ENCODE measurements at regions not wholly inside any gene's neighbourhood (a gene's known extent, or its start where the extent isn't known, plus 50 kb on each side); places are given as distances from the start of the nearest gene placed in this dataset.
"Not testable (repeated sequence)": the region's sequence is repeated elsewhere in the genome, so short reads cannot be mapped to it uniquely, and the experiment has no call there.

- no peaks in the 10 kb centered on the region for H3K9me3 Mint-ChIP-seq
- H3K4me3 Mint-ChIP-seq = no peak overlapping the region
- no peaks in the 10 kb centered on the region for H3K4me1 Mint-ChIP-seq (ENCODE audit: low read depth in 2 of 2)
- H3K36me3 Mint-ChIP-seq (ENCODE audit: insufficient read depth) = no peaks in the 10 kb centered on the region
- no peak for ATAC-seq (replicated peaks)
- peaks cover 30 to 37% of the 10 kb centered on the region in 2 donors for H3K27me3 Mint-ChIP-seq
- DNase-seq = no peak
- no peak overlapping the region for H3K27ac Mint-ChIP-seq
Measured at GRCh38 chr5:155127552-155127951, 114.0 kb downstream of the KIF4B start.

GRCh38 chr5:155128786-155129512 lies 115.4 kb downstream of the KIF4B start:
- no peak for DNase-seq
- no peaks in the 10 kb centered on the region for H3K4me1 Mint-ChIP-seq (ENCODE audit: low read depth in 2 of 2)
- no peak for ATAC-seq (replicated peaks)
- no peak overlapping the region for H3K27ac Mint-ChIP-seq
- peaks cover 33 to 40% of the 10 kb centered on the region in 2 donors for H3K27me3 Mint-ChIP-seq
- H3K36me3 Mint-ChIP-seq (ENCODE audit: insufficient read depth) = no peaks in the 10 kb centered on the region
- no peaks in the 10 kb centered on the region for H3K9me3 Mint-ChIP-seq
- no peak overlapping the region for H3K4me3 Mint-ChIP-seq

- H3K4me1 Mint-ChIP-seq (ENCODE audit: low read depth in 2 of 2) = no peaks in the 10 kb centered on the region
- H3K9me3 Mint-ChIP-seq = no peaks in the 10 kb centered on the region
- DNase-seq (no peak), ATAC-seq (replicated peaks) (no peak)
- H3K36me3 Mint-ChIP-seq (ENCODE audit: insufficient read depth) = no peaks in the 10 kb centered on the region
- H3K27me3 Mint-ChIP-seq = peaks cover 35 to 40% of the 10 kb centered on the region in 2 donors
- H3K27ac Mint-ChIP-seq = no peak overlapping the region
- no peak overlapping the region for H3K4me3 Mint-ChIP-seq
Measured at GRCh38 chr5:155129513-155129880, 115.9 kb downstream of the KIF4B start.

- DNase-seq (no peak), ATAC-seq (replicated peaks) (no peak)
- H3K27me3 Mint-ChIP-seq = peaks cover 39 to 44% of the 10 kb centered on the region in 2 donors
- H3K36me3 Mint-ChIP-seq (ENCODE audit: insufficient read depth) = no peaks in the 10 kb centered on the region
- no peaks in the 10 kb centered on the region for H3K4me1 Mint-ChIP-seq (ENCODE audit: low read depth in 2 of 2)
- H3K9me3 Mint-ChIP-seq = no peaks in the 10 kb centered on the region
- H3K4me3 Mint-ChIP-seq = no peak overlapping the region
- no peak overlapping the region for H3K27ac Mint-ChIP-seq
Measured at GRCh38 chr5:155134130-155134529, 120.6 kb downstream of the KIF4B start.

- no peak for DNase-seq
- Mint-ChIP-seq H3K27ac (no peak overlapping the region), H3K27me3 (peaks cover 41 to 42% of the 10 kb centered on the region in 2 donors), H3K4me3 (no peak overlapping the region), H3K36me3 (ENCODE audit: insufficient read depth) (no peaks in the 10 kb centered on the region), H3K4me1 (ENCODE audit: low read depth in 2 of 2) (peaks cover 0 to 3% of the 10 kb centered on the region in 2 donors), H3K9me3 (no peaks in the 10 kb centered on the region)
- no peak for ATAC-seq (replicated peaks)
Measured at GRCh38 chr5:155136216-155136850, 122.8 kb downstream of the KIF4B start.

DNA sequence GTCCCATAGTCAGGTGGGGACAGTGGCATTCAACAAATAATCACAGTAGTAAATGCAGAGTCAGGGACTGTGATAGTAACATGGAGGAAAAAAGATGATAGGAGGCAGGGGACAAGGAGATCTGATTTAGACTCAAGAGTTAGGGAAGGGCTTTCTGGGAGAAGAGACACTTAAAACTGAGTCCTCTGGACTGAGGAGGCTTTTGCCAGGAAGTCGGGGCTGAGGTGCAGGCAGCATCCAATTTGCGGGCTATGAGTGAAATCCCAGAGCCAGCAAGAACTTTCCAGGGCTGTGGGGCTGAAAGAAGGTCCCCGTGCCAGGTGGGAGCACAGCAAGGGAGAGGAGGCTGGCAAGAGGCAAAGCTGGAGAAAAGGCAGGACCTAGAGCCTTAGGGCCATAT lies 124.1 kb downstream of the KIF4B start:
- peaks cover 5% of the 10 kb centered on the region for H3K36me3 Mint-ChIP-seq (ENCODE audit: insufficient read depth)

GRCh38 chr5:155140646-155141045 lies 127.1 kb downstream of the KIF4B start:
- peaks cover 23 to 33% of the 10 kb centered on the region in 2 donors for H3K27me3 Mint-ChIP-seq
- no peak for DNase-seq
- peaks cover 5% of the 10 kb centered on the region for H3K36me3 Mint-ChIP-seq (ENCODE audit: insufficient read depth)
- H3K27ac Mint-ChIP-seq = no peak overlapping the region
- no peaks in the 10 kb centered on the region for H3K9me3 Mint-ChIP-seq
- ATAC-seq (replicated peaks) = no peak
- H3K4me3 Mint-ChIP-seq = no peak overlapping the region
- H3K4me1 Mint-ChIP-seq (ENCODE audit: low read depth in 2 of 2) = peaks cover 0 to 3% of the 10 kb centered on the region in 2 donors

More for the DNA sequence above, 124.1 kb downstream of the KIF4B start:
- Mint-ChIP-seq H3K27me3 (peaks cover 32 to 35% of the 10 kb centered on the region in 2 donors), H3K4me3 (no peak overlapping the region), H3K27ac (no peak overlapping the region), H3K4me1 (ENCODE audit: low read depth in 2 of 2) (peaks cover 0 to 3% of the 10 kb centered on the region in 2 donors), H3K9me3 (no peaks in the 10 kb centered on the region)
- ATAC-seq (replicated peaks) = no peak
- no peak for DNase-seq

GRCh38 chr5:155144956-155145355 lies 131.4 kb downstream of the KIF4B start:
- Mint-ChIP-seq H3K27me3 (peaks cover 17 to 25% of the 10 kb centered on the region in 2 donors), H3K4me1 (ENCODE audit: low read depth in 2 of 2) (no peaks in the 10 kb centered on the region), H3K4me3 (no peak overlapping the region), H3K27ac (no peak overlapping the region), H3K36me3 (ENCODE audit: insufficient read depth) (peaks cover 5% of the 10 kb centered on the region), H3K9me3 (no peaks in the 10 kb centered on the region)
- DNase-seq (no peak), ATAC-seq (replicated peaks) (no peak)

- peaks cover 3% of the 10 kb centered on the region for H3K36me3 Mint-ChIP-seq (ENCODE audit: insufficient read depth)
- no peaks in the 10 kb centered on the region for H3K9me3 Mint-ChIP-seq
- peaks cover 11 to 17% of the 10 kb centered on the region in 2 donors for H3K27me3 Mint-ChIP-seq
- ATAC-seq (replicated peaks) = no peak
- H3K4me1 Mint-ChIP-seq (ENCODE audit: low read depth in 2 of 2) = no peaks in the 10 kb centered on the region
- DNase-seq = no peak
- no peak overlapping the region for H3K4me3 Mint-ChIP-seq
- no peak overlapping the region for H3K27ac Mint-ChIP-seq
Measured at GRCh38 chr5:155147222-155147621, 133.7 kb downstream of the KIF4B start.

DNA sequence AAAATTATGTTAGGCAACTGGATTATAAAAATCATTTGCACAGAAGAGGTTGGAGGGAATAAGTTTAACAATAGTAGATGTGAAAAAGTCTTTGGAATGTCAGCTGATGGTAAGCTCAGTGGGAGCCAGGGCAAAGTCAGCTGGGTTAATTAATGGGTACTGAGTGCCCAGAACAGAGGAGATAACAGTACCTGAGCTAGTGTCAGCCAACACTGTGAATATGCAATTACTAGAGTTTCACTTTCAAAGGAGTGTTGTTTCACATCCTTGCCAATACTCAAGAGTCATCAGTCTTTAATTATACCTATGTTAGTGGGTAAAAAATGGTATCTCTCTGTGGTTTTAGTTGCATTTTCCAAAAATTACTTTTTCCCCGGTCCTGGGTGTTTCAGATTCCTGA lies 135.1 kb downstream of the KIF4B start:
- no peak for DNase-seq
- peaks cover 11 to 28% of the 10 kb centered on the region in 2 donors for H3K27me3 Mint-ChIP-seq

GRCh38 chr5:155150012-155150411 lies 136.5 kb downstream of the KIF4B start:
- DNase-seq = no peak
- Mint-ChIP-seq H3K9me3 (no peaks in the 10 kb centered on the region), H3K27me3 (peaks cover 14 to 28% of the 10 kb centered on the region in 2 donors), H3K4me1 (ENCODE audit: low read depth in 2 of 2) (no peaks in the 10 kb centered on the region), H3K36me3 (ENCODE audit: insufficient read depth) (no peaks in the 10 kb centered on the region), H3K27ac (no peak overlapping the region), H3K4me3 (no peak overlapping the region)
- no peak for ATAC-seq (replicated peaks)

More for the DNA sequence above, 135.1 kb downstream of the KIF4B start:
- no peak for ATAC-seq (replicated peaks)
- Mint-ChIP-seq H3K9me3 (no peaks in the 10 kb centered on the region), H3K36me3 (ENCODE audit: insufficient read depth) (no peaks in the 10 kb centered on the region), H3K4me3 (no peak overlapping the region), H3K27ac (no peak overlapping the region), H3K4me1 (ENCODE audit: low read depth in 2 of 2) (no peaks in the 10 kb centered on the region)

- Mint-ChIP-seq H3K27me3 (peaks cover 6 to 11% of the 10 kb centered on the region in 2 donors), H3K9me3 (no peaks in the 10 kb centered on the region), H3K4me3 (no peak overlapping the region), H3K27ac (no peak overlapping the region), H3K36me3 (ENCODE audit: insufficient read depth) (no peaks in the 10 kb centered on the region), H3K4me1 (ENCODE audit: low read depth in 2 of 2) (no peaks in the 10 kb centered on the region)
- no peak for DNase-seq
- no peak for ATAC-seq (replicated peaks)
Measured at GRCh38 chr5:155154973-155155372, 141.4 kb downstream of the KIF4B start.

DNA sequence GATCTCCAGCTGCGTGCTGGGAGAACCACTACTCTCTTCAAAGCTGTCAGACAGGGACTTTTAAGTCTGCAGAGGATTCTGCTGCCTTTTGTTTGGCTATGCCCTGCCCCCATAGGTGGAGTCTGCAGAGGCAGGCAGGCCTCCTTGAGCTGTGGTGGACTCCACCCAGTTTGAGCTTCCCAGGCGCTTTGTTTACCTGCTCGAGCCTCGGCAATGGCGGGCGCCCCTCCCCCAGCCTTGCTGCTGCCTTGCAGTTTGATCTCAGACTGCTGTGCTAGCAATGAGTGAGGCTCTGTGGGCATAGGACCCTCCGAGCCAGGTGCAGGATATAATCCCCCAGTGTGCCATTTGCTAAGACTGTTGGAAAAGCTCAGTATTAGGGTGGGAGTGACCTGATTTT lies 149.5 kb downstream of the KIF4B start:
- not testable (repeated sequence) for H3K36me3 Mint-ChIP-seq (ENCODE audit: insufficient read depth); H3K27ac Mint-ChIP-seq; H3K4me1 Mint-ChIP-seq (ENCODE audit: low read depth in 2 of 2); H3K4me3 Mint-ChIP-seq; DNase-seq; ATAC-seq (replicated peaks); H3K9me3 Mint-ChIP-seq
- H3K27me3 Mint-ChIP-seq = peaks cover 19 to 28% of the 10 kb centered on the region in 2 donors

GRCh38 chr5:155167736-155168135 lies 154.2 kb downstream of the KIF4B start:
- no peak for ATAC-seq (replicated peaks)
- Mint-ChIP-seq H3K36me3 (ENCODE audit: insufficient read depth) (no peaks in the 10 kb centered on the region), H3K27ac (no peak overlapping the region)

More at GRCh38 chr5:155167736-155168135, 154.2 kb downstream of the KIF4B start:
- DNase-seq = no peak
- H3K9me3 Mint-ChIP-seq = no peaks in the 10 kb centered on the region
- H3K4me3 Mint-ChIP-seq = no peak overlapping the region
- no peaks in the 10 kb centered on the region for H3K4me1 Mint-ChIP-seq (ENCODE audit: low read depth in 2 of 2)
- H3K27me3 Mint-ChIP-seq = peaks cover 14 to 19% of the 10 kb centered on the region in 2 donors
